ENCODE measurements at regions not wholly inside any gene's neighbourhood (a gene's known extent, or its start where the extent isn't known, plus 50 kb on each side); places are given as distances from the start of the nearest gene placed in this dataset.

DNA sequence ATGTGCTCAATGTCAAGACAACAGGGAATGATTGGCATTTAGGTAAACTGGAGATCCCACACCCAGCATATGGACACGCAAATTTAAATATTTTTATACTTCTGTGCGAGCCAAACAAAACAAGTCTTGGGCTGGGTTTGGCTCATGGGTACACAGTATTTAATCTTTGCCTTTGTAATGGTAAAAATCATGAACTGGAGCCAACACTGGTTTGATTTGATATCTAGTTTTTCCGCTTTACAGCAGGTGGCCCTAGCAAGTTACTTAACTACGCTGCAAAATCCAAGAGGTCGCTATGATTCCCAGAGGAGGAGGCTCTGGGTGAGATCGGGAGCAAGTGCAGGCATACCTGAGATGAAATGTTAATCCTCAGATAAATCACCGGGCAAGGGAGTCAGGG, 207.9 kb upstream of the SATB1 start:
- H3K36me3 ChIP-seq (ENCODE audit: low read depth, missing control alignments) = no peaks in the 10 kb centered on the region
- intact Hi-C loops (cut with DNase I; ENCODE audit: low total_unique reads) = no loop called here
- H3K4me1 ChIP-seq = no peaks in the 10 kb centered on the region
- no peak for DNase-seq
- no peak for TF ChIP-seq CTCF (IDR thresholded peaks at IDR 0.05)
- TF ChIP-seq POLR2A (IDR thresholded peaks at IDR 0.05) = no peak
- H3K4me3 ChIP-seq = no peak overlapping the region
- no peaks in the 10 kb centered on the region for H3K27me3 ChIP-seq
- H3K9me3 ChIP-seq = no peaks in the 10 kb centered on the region
- WGBS, 2 donors = 57 to 65% methylated on average over 7 of the region's 7 CpGs
- no peak overlapping the region for H3K27ac ChIP-seq

- 86 to 93% methylated on average over 4 of the region's 4 CpGs for WGBS, 2 donors
- TF ChIP-seq CTCF (IDR thresholded peaks at IDR 0.05) (no peak), POLR2A (IDR thresholded peaks at IDR 0.05) (no peak)
- H3K27ac ChIP-seq = no peak overlapping the region
- no peaks in the 10 kb centered on the region for H3K4me1 ChIP-seq
- no peaks in the 10 kb centered on the region for H3K9me3 ChIP-seq
- intact Hi-C loops (cut with DNase I; ENCODE audit: low total_unique reads) = no loop called here
- H3K4me3 ChIP-seq = no peak overlapping the region
- no peaks in the 10 kb centered on the region for H3K36me3 ChIP-seq (ENCODE audit: low read depth, missing control alignments)
- DNase-seq = no peak
- no peaks in the 10 kb centered on the region for H3K27me3 ChIP-seq
Observed at GRCh38 chr3:18630295-18630694, 205.2 kb upstream of the SATB1 start.

DNA sequence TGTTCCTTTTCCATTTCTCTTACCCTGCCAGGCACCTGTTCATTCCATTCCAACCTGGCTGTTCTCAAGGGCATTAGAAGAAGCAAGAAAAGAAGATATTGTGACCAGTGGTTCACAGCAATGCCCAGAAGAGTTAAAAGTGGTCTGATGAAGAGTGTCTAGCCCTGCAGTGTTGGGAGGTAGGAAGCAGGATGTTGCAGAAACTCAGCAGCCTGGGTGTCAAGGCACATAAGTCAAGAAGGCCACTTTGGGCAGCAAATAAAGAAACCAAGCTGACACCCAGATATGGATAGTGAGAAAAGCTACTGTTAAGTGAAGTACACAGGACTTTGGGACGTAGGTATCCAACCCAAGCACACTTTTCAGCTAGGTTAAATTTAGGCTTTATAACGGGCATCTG, 199.9 kb upstream of the SATB1 start:
- no peaks in the 10 kb centered on the region for H3K27me3 ChIP-seq
- DNase-seq = no peak
- 84 to 93% methylated on average over 2 of the region's 2 CpGs for WGBS, 2 donors
- no peaks in the 10 kb centered on the region for H3K4me1 ChIP-seq
- H3K36me3 ChIP-seq (ENCODE audit: low read depth, missing control alignments) = no peaks in the 10 kb centered on the region
- TF ChIP-seq CTCF (IDR thresholded peaks at IDR 0.05) (no peak), POLR2A (IDR thresholded peaks at IDR 0.05) (no peak)
- H3K4me3 ChIP-seq = no peak overlapping the region
- no peak overlapping the region for H3K27ac ChIP-seq
- no peaks in the 10 kb centered on the region for H3K9me3 ChIP-seq
- intact Hi-C loops (cut with DNase I; ENCODE audit: low total_unique reads) = no loop called here

- no peaks in the 10 kb centered on the region for H3K27me3 ChIP-seq
- no peaks in the 10 kb centered on the region for H3K36me3 ChIP-seq (ENCODE audit: low read depth, missing control alignments)
- TF ChIP-seq CTCF (IDR thresholded peaks at IDR 0.05) (no peak), POLR2A (IDR thresholded peaks at IDR 0.05) (no peak)
- 91 to 95% methylated on average over 6 of the region's 6 CpGs for WGBS, 2 donors
- no peak overlapping the region for H3K4me3 ChIP-seq
- H3K9me3 ChIP-seq = no peaks in the 10 kb centered on the region
- no peak overlapping the region for H3K27ac ChIP-seq
- DNase-seq = no peak
- H3K4me1 ChIP-seq = no peaks in the 10 kb centered on the region
- intact Hi-C loops (cut with DNase I; ENCODE audit: low total_unique reads) = no loop called here
Observed at GRCh38 chr3:18623220-18623619, 198.1 kb upstream of the SATB1 start.

GRCh38 chr3:18618723-18619122, 193.6 kb upstream of the SATB1 start:
- Histone ChIP-seq H3K27me3 (no peaks in the 10 kb centered on the region), H3K9me3 (no peaks in the 10 kb centered on the region), H3K36me3 (ENCODE audit: low read depth, missing control alignments) (no peaks in the 10 kb centered on the region), H3K27ac (no peak overlapping the region), H3K4me3 (no peak overlapping the region), H3K4me1 (no peaks in the 10 kb centered on the region)
- DNase-seq = no peak
- intact Hi-C loops (cut with DNase I; ENCODE audit: low total_unique reads) = no loop called here
- no peak for TF ChIP-seq POLR2A (IDR thresholded peaks at IDR 0.05)
- TF ChIP-seq CTCF (IDR thresholded peaks at IDR 0.05) = no peak
